C4-2B (cell line): ENCODE measurements at regions not wholly inside any gene's neighbourhood (a gene's known extent, or its start where the extent isn't known, plus 50 kb on each side); places are given as distances from the start of the nearest gene placed in this dataset.

Experiments used
- H3K27ac ChIP-seq: fragments of 450-650 bp; 2 replicates; pipeline ENCODE4 v1.5.1; 2017
- ZFX ChIP-seq: fragments of 450-650 bp; IDR thresholded peaks from 2 replicates; pipeline ENCODE4 v1.6.1; 2017
- TF ChIP-seq, protein P1 (sequence below): fragments of 450-650 bp; conservative IDR thresholded peaks from 2 replicates; pipeline ENCODE4 v1.5.1; 2017; ENCODE audit warnings: mild to moderate bottlenecking

- no peak for TF ChIP-seq ZFX
- TF ChIP-seq, protein P1, sequence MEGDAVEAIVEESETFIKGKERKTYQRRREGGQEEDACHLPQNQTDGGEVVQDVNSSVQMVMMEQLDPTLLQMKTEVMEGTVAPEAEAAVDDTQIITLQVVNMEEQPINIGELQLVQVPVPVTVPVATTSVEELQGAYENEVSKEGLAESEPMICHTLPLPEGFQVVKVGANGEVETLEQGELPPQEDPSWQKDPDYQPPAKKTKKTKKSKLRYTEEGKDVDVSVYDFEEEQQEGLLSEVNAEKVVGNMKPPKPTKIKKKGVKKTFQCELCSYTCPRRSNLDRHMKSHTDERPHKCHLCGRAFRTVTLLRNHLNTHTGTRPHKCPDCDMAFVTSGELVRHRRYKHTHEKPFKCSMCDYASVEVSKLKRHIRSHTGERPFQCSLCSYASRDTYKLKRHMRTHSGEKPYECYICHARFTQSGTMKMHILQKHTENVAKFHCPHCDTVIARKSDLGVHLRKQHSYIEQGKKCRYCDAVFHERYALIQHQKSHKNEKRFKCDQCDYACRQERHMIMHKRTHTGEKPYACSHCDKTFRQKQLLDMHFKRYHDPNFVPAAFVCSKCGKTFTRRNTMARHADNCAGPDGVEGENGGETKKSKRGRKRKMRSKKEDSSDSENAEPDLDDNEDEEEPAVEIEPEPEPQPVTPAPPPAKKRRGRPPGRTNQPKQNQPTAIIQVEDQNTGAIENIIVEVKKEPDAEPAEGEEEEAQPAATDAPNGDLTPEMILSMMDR, result no peak
- H3K27ac ChIP-seq, result no peak overlapping the region
Measured at GRCh38 chr11:27894552-27894951, 194.3 kb upstream of the BDNF start.

- H3K27ac ChIP-seq, result no peak overlapping the region
Measured at GRCh38 chr11:27886857-27887256, 186.6 kb upstream of the BDNF start.

GRCh38 chr11:27882066-27882697 is 181.9 kb upstream of the BDNF start:
- TF ChIP-seq, protein P1, result no peak
- no peak for TF ChIP-seq ZFX
- no peak overlapping the region for H3K27ac ChIP-seq

More at GRCh38 chr11:27886857-27887256, 186.6 kb upstream of the BDNF start:
- TF ChIP-seq, protein P1, result no peak

- no peak for TF ChIP-seq ZFX
- TF ChIP-seq, protein P1, result no peak
- no peak overlapping the region for H3K27ac ChIP-seq
Measured at GRCh38 chr11:27875831-27876775, 175.8 kb upstream of the BDNF start.

- H3K27ac ChIP-seq, result no peak overlapping the region
- TF ChIP-seq, protein P1, result no peak
- no peak for TF ChIP-seq ZFX
Measured at GRCh38 chr11:27874998-27875830, 175.0 kb upstream of the BDNF start.

DNA sequence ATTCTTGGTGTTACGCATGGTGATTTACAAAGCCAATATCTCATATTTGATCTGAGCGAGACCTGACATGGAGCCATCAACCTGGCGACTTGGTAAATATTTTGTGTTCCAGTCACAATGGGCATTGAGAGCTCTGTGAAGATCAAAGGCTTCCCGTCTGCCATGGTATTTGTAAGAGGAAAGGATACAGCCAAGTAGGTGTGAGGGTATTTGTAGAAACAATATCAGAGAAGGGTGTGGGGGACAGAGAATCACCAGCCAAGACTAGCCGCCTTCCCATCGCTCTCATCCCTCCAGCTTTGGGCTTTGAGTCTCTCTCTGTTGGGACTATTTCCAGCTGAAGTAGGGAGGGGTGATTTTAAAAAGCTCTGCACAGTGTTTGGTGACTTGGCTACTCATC is 173.4 kb upstream of the BDNF start:
- H3K27ac ChIP-seq, result no peak overlapping the region
- TF ChIP-seq ZFX, result no peak
- TF ChIP-seq, protein P1, result no peak
